Liver (tissue), 8 donors: ENCODE measurements at regions not wholly inside any gene's neighbourhood (a gene's known extent, or its start where the extent isn't known, plus 50 kb on each side); places are given as distances from the start of the nearest gene placed in this dataset.

Experiments used
- DNase-seq: peaks from one replicate; pipeline ENCODE4 v3.0.0-alpha.2; 2017; ENCODE audit warnings: low spot score
- H3K27ac ChIP-seq, 2 donors: one replicate each; pipeline ENCODE4 v1.7.0; 2013; ENCODE audit warnings: inconsistent platforms in 2 of 2, low read length in 2 of 2, control low read depth in 1 of 2, low read depth in 1 of 2, mild to moderate bottlenecking in 1 of 2
- H3K27me3 ChIP-seq, 4 donors: one replicate each; pipeline versions ENCODE4 v1.6.1 to v1.7.0; 2013; ENCODE audit warnings: low read length in 3 of 4, inconsistent platforms in 1 of 4, mild to moderate bottlenecking in 1 of 4, moderate library complexity in 1 of 4; ENCODE audit not compliant: control insufficient read depth in 4 of 4, insufficient read depth in 4 of 4
- H3K36me3 ChIP-seq, 4 donors: one replicate each; pipeline versions ENCODE4 v1.6.1 to v1.7.0; 2013; ENCODE audit warnings: low read length in 3 of 4, mild to moderate bottlenecking in 3 of 4, low read depth in 1 of 4, moderate library complexity in 1 of 4; ENCODE audit not compliant: control insufficient read depth in 4 of 4, insufficient read depth in 3 of 4
- H3K4me1 ChIP-seq, 4 donors: one replicate each; pipeline versions ENCODE4 v1.6.1 to v1.7.0; 2013; ENCODE audit warnings: low read length in 3 of 4, mild to moderate bottlenecking in 3 of 4, moderate library complexity in 1 of 4; ENCODE audit not compliant: control insufficient read depth in 4 of 4, insufficient read depth in 4 of 4
- H3K4me3 ChIP-seq, 3 donors: one replicate each; pipeline versions ENCODE4 v1.6.1 to v1.7.0; 2013; ENCODE audit warnings: low read length in 3 of 3, control low read depth in 1 of 3, low read depth in 1 of 3, mild to moderate bottlenecking in 1 of 3
- H3K9ac ChIP-seq, 2 donors: one replicate each; pipeline ENCODE4 v1.7.0; 2013; ENCODE audit warnings: low read length in 2 of 2, mild to moderate bottlenecking in 2 of 2, moderate library complexity in 2 of 2, control low read depth in 1 of 2, low read depth in 1 of 2
- H3K9me3 ChIP-seq, 4 donors: one replicate each; pipeline versions ENCODE4 v1.6.1 to v1.7.0; 2013; ENCODE audit warnings: low read length in 3 of 4; ENCODE audit not compliant: control insufficient read depth in 4 of 4
- ATF3 ChIP-seq: IDR thresholded peaks from 2 replicates; pipeline ENCODE4 v1.6.1; 2016; ENCODE audit warnings: antibody characterized with exemption
- CTCF ChIP-seq: fragments of 150-350 bp; IDR thresholded peaks from 2 replicates; pipeline ENCODE4 v1.5.1; 2017; ENCODE audit warnings: improper control_type of control experiment, low read depth, low read length; ENCODE audit not compliant: missing input control
- EGR1 ChIP-seq, 2 donors: IDR thresholded peaks; 2 replicates each; pipeline ENCODE4 v1.6.1; 2016 to 2018; ENCODE audit warnings: antibody characterized with exemption in 2 of 2, low read depth in 2 of 2
- FOXA2 ChIP-seq: IDR thresholded peaks from 2 replicates; pipeline ENCODE4 v1.6.1; 2016; ENCODE audit warnings: antibody characterized with exemption
- GABPA ChIP-seq, 2 donors: IDR thresholded peaks in 1 of 2; conservative IDR thresholded peaks in 1 of 2; 2 replicates each; pipeline ENCODE4 v1.6.1; 2016; ENCODE audit warnings: antibody characterized with exemption in 2 of 2, mild to moderate bottlenecking in 1 of 2, moderate library complexity in 1 of 2
- HNF4A ChIP-seq, 2 donors: conservative IDR thresholded peaks; 2 replicates each; pipeline ENCODE4 v1.6.1; 2016; ENCODE audit warnings: antibody characterized with exemption in 2 of 2, mild to moderate bottlenecking in 2 of 2
- HNF4G ChIP-seq: IDR thresholded peaks from 2 replicates; pipeline ENCODE4 v1.6.1; 2016; ENCODE audit warnings: antibody characterized with exemption
- JUND ChIP-seq, 2 donors: IDR thresholded peaks; 2 replicates each; pipeline ENCODE4 v1.6.1; 2016; ENCODE audit warnings: antibody characterized with exemption in 2 of 2
- MAX ChIP-seq: IDR thresholded peaks from 2 replicates; pipeline ENCODE4 v1.6.1; 2016; ENCODE audit warnings: antibody characterized with exemption
- NR2F2 ChIP-seq: IDR thresholded peaks from 2 replicates; pipeline ENCODE4 v1.6.1; 2016; ENCODE audit warnings: antibody characterized with exemption
- RAD21 ChIP-seq, 2 donors: IDR thresholded peaks; 2 replicates each; pipeline ENCODE4 v1.6.1; 2016; ENCODE audit warnings: antibody characterized with exemption in 2 of 2, mild to moderate bottlenecking in 2 of 2
- REST ChIP-seq: IDR thresholded peaks from 2 replicates; pipeline ENCODE4 v1.6.1; 2016; ENCODE audit warnings: antibody characterized with exemption, mild to moderate bottlenecking
- RXRA ChIP-seq, 2 donors: IDR thresholded peaks; 2 replicates each; pipeline ENCODE4 v1.6.1; 2017 to 2018; ENCODE audit warnings: antibody characterized with exemption in 2 of 2, mild to moderate bottlenecking in 1 of 2
- SP1 ChIP-seq: IDR thresholded peaks from 2 replicates; pipeline ENCODE4 v1.6.1; 2018; ENCODE audit warnings: antibody characterized with exemption, mild to moderate bottlenecking
- TAF1 ChIP-seq: conservative IDR thresholded peaks from 2 replicates; pipeline ENCODE4 v1.6.1; 2016; ENCODE audit warnings: antibody characterized with exemption, mild to moderate bottlenecking
- YY1 ChIP-seq: IDR thresholded peaks from 2 replicates; pipeline ENCODE4 v1.6.1; 2016; ENCODE audit warnings: antibody characterized with exemption, mild to moderate bottlenecking
- WGBS: extraction: QIAGEN DNeasy Blood & Tissue Kit; methylation state at CpG from one replicate; pipeline ENCODE4 v1.1.7; 2013; 5-methylcytosine and 5-hydroxymethylcytosine counted together
- donor health status: healthy.
- donor health status: healthy.
- donor health status: healthy.
- donor health status: healthy.
- donor health status: healthy.

- H3K27me3 ChIP-seq, result peaks cover 0 to 3% (median 0%) of the 10 kb centered on the region in 4 donors
- 91% methylated on average over 1 of the region's 1 CpG for WGBS
- DNase-seq, result no peak
- H3K9me3 ChIP-seq, result no peaks in the 10 kb centered on the region
- no peaks in the 10 kb centered on the region for H3K36me3 ChIP-seq
- no peak overlapping the region for H3K4me3 ChIP-seq
- H3K9ac ChIP-seq, result no peak overlapping the region
- H3K27ac ChIP-seq, result no peak overlapping the region
- H3K4me1 ChIP-seq, result peaks cover 3 to 21% (median 11%) of the 10 kb centered on the region in 4 donors
- no peak for TF ChIP-seq RXRA (IDR thresholded peaks at IDR 0.05)
- TF ChIP-seq ATF3, result no peak
- no peak for TF ChIP-seq HNF4G
These were observed 1387.2 kb downstream of the SUCLG1 start for GRCh38 chr2:83071914-83072313.

GRCh38 chr2:83071352-83071751 lies 1387.7 kb downstream of the SUCLG1 start:
- H3K27ac ChIP-seq, result no peak overlapping the region
- no peaks in the 10 kb centered on the region for H3K36me3 ChIP-seq
- peaks cover 0 to 3% (median 0%) of the 10 kb centered on the region in 4 donors for H3K27me3 ChIP-seq
- 92% methylated on average over 5 of the region's 5 CpGs for WGBS
- TF ChIP-seq REST (no peak), RXRA (IDR thresholded peaks at IDR 0.05) (no peak), YY1 (no peak), EGR1 (IDR thresholded peaks at IDR 0.05; ENCODE audit: low read depth in 2 of 2) (no peak), TAF1 (no peak), GABPA (IDR thresholded peaks at IDR 0.05 in 1 of 2, conservative IDR thresholded peaks at IDR 0.05 in 1 of 2) (no peak), RAD21 (IDR thresholded peaks at IDR 0.05) (no peak), FOXA2 (no peak), CTCF (no peak), JUND (IDR thresholded peaks at IDR 0.05) (no peak), SP1 (no peak), HNF4G (no peak), ATF3 (no peak), MAX (no peak), HNF4A (conservative IDR thresholded peaks at IDR 0.05) (no peak), NR2F2 (no peak)
- no peak overlapping the region for H3K4me3 ChIP-seq
- H3K9me3 ChIP-seq, result no peaks in the 10 kb centered on the region
- H3K9ac ChIP-seq, result no peak overlapping the region
- H3K4me1 ChIP-seq, result peaks cover 3 to 21% (median 11%) of the 10 kb centered on the region in 4 donors
- DNase-seq, result no peak
